ENCODE measurements at regions not wholly inside any gene's neighbourhood (a gene's known extent, or its start where the extent isn't known, plus 50 kb on each side); places are given as distances from the start of the nearest gene placed in this dataset.
"Not testable (repeated sequence)": the region's sequence is repeated elsewhere in the genome, so short reads cannot be mapped to it uniquely, and the experiment has no call there.

DNA sequence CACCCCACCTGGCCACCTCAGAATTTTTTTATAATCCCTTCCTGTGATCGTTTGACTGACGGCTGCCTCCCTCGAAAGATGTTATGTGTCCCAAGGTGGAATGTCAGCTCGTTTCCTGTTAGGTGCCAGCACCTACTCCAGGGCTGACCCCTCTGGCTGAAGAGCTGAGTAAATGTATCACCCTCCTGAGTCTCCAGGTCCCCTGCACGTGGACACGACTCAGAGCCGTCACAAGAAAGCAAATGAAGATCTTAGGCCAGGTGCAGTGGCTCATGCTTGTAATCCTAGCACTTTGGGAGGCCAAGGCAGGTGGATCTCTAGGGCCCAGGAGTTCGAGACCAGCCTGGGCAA lies 273.2 kb downstream of the C16orf95 start:
- DNase-seq (ENCODE audit: low read depth in 2 of 2, low spot score in 1 of 2): no peak

DNA sequence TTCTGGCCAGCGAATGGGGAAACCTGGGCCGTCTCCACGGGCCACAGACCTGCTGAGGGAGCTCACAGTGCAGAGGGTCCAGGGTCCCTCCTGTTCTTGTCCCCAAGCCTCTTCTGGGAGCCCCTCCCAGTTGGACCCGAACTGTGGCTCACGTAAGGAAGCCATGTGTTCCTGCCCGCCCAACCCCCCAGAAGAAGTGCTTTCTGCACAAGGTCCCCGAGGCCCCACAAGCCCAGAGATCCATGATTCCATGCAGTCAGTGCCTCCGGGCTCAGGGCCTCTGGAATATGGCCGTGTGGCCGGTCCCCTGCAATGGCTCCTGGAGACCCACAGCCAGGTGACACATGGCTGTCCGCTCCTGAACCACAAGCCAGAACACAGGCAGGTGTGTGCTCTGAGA lies 272.4 kb downstream of the C16orf95 start:
- no peak for DNase-seq (ENCODE audit: low read depth in 2 of 2, low spot score in 1 of 2)

DNA sequence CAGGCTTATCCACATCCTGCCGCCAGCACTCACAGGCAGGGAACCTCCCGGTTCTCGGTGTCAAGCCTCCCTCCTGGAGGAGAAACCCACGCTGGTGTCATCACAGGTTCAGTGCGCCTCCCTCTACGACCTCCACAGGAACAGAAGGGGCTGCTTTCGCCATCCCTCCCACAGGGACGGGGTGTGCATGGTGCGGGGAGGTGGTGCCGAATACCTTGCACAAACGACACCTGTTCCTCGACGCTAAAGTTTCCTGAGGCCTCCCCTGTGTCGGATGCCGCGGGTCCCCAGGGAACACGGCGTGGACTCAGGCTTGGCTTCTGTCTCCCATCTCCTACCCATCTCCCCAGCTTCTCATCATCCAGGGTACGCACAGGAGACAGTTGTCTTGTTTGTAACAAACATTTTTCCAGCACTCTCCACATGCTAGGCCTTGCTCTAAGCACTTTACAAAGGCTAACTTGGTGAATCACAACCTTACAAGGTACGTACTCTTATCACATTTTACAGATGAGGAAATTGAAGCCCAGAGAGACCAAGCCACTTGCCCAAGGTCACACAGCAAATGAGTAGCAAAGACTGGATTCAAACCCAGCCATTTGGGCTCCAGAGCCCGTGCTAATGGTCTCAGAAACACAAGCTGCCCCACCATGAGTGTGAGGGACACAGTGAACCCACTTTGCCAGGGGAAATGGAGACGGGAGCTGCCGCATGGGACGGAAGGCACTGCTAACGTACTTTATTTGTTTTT lies 271.6 kb downstream of the C16orf95 start:
- DNase-seq (ENCODE audit: low read depth in 2 of 2, low spot score in 1 of 2): no peak

DNA sequence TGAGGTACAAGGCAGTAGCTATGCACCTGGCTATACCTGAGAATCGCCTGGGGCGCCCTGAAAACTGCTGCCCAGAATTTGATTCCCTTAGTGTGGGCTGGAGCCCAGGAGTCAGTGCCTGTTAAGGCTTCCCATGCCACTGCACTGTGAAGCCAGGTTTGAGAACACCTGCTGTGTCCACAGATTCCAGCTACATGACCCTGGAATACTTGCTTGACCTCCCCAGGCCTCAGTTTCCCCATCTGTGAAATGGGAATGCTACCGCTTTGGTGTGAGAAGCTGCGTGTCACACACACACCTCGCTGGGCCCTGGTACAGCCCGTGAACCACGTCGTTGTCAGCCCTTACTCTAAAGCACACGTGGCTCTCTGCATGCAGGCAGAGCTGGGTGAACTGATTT lies 271.0 kb downstream of the C16orf95 start:
- DNase-seq (ENCODE audit: low read depth in 2 of 2, low spot score in 1 of 2): no peak

DNA sequence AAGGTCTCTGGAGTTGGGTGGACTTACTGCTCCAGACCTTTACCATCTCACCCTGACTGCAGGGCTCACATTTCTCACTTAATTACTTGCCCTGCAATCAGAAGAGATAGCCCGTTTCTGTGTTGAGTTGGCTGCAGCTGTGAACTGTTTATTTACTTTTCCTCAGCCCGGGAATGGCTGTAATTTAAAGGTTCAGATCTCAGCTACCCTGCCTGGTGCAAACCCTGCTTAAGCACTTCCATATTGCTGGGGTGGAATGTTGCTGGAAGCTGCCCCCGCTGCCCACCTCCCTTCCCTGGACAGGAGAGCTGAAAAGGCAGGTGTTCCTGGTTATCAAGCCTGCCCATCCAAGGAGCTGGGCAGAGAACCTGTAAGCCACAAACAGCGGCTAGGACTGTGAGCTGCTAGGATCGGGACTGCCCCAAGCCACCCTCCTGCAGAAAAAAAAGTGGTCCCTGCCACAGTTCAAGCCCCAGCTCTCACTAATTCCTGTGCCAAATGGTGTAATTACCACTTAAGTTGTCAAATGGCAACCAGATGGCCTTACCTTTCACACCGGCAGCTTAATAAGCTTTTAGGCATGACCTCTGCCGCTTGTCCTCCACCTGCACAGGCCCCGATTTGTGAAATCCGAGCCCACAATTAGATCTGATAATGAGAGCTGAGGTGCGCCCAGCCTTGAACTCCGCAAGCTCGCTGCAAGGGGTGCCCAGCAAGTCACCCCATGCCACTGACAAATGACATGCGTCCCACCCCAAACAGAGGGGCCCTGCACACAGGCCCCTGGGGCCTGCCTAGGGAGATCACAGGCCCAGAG lies 269.8 kb downstream of the C16orf95 start:
- DNase-seq (ENCODE audit: low read depth in 2 of 2, low spot score in 1 of 2): no peak

DNA sequence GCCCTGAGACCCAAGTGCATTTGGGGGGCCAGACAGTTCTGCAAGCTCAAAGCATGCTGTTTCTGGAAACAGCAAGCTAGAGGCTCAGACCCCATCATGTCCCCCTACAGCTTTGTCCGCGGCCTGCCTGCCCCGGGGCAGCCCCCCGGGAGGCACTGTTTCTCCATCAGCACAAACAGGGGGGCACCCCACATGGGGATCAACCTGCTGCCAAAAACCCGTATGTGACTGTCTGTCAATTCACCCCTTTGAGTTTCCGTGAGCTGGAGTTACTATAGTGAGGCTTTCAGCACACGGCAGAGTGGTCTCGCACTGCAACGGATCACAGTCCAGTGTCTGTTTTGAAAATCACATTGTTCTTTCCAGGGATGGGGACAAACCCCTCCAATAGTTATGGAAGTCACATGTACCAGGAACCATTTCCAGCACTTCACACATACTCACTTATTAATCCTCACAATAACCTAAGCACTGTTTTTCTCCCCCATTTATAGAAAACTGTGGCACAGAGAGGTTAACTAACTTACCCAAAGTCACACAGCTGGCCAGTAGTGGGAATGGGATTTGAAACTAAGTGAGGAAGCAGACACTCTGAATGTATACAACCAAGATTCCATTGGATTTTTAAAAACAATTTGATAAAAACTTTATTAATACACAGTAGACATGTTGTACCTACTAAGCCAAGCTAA lies 269.0 kb downstream of the C16orf95 start:
- DNase-seq (ENCODE audit: low read depth in 2 of 2, low spot score in 1 of 2): no peak

DNA sequence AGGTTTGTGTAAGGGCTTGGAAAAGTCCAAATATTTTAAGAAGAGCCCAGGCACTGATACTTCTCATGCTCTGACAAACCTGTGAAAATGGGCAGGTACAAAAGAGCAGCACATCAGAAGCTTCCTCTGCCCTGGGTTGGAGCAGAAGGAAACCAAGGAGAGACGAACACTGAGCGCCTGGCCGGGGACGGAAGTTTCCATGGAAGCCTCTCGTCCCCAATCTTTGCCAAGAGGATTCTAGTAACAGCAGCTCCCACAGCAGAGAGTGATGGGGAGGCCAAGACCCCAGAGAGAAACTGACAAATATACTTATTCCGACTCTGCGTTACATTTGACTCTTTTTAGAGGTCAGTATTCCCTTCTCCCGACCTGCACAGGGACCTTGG lies 268.5 kb downstream of the C16orf95 start:
- no peak for DNase-seq (ENCODE audit: low read depth in 2 of 2, low spot score in 1 of 2)

DNA sequence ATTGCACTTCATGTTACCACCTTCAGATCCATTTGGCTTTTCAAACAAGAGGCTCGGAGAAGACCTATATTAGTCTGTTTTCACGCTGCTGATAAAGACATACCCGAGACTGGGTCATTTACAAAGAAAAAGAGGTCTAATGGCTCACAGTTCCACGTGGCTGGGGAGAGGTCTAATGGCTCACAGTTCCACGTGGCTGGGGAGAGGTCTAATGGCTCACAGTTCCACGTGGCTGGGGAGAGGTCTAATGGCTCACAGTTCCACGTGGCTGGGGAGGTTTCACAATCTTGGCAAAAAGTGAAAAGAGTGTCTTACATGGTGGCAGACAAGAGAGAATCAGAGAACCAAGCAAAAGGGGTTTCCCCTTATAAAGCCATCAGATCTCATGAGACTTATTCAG lies 268.0 kb downstream of the C16orf95 start:
- not testable (repeated sequence) for DNase-seq (ENCODE audit: low read depth in 2 of 2, low spot score in 1 of 2)

DNA sequence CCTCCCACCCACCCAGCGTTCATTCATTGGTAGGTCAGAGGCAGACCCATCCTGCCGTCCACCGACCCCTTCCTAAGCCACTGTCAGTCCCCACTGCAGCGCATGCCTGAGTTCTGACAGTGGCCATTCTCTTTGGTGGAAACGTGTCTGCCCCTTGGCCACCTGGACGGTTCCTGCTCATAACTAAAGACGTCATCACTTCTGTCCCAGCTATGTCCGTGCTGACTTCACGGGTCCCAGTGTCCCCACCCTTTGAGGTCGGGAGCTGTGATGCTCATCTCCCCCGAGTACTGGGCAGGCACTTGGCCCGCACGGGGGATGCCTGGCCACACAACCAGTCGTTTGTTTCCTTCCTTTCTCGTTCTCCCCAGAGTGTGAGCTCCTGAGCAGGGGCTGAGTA lies 267.1 kb downstream of the C16orf95 start:
- no peak for DNase-seq (ENCODE audit: low read depth in 2 of 2, low spot score in 1 of 2)

DNA sequence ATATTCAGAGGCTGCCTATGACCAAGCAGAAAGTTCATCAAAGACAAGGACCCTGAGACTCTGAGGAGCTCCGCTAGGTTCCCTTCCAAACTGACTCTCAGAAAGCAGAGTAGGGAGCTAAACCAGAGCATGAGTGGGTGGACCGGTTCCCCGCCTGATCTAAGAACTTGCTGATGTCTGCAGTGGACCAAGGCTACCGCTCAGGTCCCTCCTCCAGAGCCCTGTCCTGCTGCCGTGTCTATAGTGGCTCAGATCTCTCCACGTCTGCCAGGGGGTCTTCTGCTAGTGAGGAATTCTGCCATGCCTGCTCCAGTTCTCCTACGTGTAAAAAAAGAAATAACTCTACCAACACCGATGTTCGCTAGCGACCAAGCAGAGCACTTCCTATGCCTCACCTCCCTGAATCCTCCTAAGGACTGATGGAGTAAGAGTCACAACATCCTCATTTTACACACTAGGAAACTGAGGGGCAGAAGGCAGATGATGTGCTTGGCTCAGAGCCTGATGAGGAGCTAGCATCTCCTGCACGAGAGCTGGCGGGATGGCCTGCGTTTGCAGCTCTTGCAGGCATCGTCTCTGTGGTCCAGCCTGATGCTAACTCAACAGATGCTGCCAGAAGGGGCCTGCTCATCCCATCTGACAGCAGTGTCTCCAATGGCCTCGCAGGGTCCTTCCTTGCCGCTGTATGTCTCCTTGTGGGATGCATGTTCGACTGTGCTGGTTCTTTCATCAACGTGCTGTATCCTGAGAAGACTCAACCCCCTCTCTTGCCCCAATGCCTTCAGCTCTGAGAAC lies 265.5 kb downstream of the C16orf95 start:
- no peak for DNase-seq (ENCODE audit: low read depth in 2 of 2, low spot score in 1 of 2)

DNA sequence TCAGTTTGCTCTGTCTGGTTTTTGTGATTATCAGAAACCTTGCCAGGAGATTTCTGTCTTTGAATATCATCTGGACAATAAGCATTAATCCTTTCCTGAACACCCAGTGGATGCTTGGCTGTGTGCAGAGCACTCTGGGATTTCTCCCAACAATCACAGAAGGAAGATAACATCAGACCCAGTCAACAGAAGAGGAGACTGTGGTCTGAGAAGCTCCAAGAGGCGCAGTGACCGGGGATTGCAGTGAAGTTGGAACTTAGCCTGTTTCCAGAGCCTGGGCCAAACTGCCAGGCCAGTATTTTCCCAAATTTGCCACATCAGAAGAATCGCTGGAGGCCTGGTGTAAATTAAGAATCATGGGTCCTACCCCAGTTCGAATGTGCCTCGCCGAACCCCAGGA lies 264.7 kb downstream of the C16orf95 start:
- no peak for DNase-seq (ENCODE audit: low read depth in 2 of 2, low spot score in 1 of 2)

DNA sequence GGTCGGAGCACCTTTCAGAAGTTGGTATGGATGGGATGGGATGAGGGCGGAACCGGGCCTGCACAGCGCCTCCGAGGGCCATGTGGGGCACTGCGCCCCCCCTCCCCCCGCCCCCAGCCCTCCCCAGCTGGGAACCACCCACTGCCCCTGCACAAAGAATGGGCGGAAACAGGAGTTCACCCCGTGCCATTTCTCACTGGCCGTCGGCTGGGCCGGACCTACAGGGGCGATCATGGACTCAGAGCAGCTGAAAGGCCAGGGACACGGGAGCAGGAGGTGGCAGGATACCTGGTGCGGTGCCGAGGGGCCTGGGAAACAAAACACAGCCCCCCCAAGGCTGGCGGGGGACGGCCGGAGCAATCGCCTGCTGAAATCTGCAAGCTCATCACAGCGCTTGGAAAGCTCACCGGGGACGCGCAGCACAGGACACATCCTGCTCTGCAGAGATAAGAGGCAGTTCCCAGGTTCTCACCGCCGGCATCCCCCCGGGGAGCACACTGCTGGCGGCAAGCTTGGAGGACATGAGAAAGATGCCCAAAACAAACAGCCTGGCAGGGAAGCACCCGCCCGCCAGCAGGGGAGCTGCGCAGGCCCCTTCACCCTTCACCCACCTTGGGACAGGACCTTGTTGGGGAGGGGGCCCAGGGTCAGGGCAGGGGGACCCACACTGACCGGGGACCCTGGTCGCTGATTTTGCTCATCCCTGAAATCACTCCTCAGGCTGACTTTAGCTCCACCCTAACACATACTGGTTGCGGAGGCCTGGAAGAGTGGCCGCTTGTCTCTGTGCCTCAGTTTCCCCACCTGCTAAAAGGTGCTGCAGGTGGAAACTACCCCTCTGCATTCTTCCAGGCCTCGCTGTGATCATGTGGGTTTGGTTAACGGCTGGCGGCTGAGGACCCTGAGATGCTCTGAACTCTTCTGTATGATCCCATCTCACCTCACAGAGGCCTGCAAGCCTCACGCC lies 263.9 kb downstream of the C16orf95 start:
- no peak for DNase-seq (ENCODE audit: low read depth in 2 of 2, low spot score in 1 of 2)

DNA sequence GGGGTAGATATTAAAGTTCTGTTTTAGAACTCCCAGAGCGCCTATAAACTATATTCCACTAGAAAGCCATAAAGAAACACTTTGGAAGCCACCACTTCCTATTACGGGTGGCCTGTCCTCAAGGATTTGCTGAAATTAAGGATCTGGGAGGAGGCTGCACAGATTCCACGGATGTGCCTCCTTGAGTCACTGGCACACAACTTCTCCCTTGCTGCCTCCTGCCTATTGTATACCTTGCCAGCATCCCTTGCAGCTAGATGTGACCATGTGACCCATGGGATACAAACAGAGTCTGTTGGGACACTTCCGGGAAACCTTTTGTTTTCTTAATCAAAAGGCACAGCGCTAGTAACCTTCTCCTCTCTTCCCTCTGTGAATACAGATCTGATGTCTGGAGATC lies 263.0 kb downstream of the C16orf95 start:
- DNase-seq (ENCODE audit: low read depth in 2 of 2, low spot score in 1 of 2): no peak

DNA sequence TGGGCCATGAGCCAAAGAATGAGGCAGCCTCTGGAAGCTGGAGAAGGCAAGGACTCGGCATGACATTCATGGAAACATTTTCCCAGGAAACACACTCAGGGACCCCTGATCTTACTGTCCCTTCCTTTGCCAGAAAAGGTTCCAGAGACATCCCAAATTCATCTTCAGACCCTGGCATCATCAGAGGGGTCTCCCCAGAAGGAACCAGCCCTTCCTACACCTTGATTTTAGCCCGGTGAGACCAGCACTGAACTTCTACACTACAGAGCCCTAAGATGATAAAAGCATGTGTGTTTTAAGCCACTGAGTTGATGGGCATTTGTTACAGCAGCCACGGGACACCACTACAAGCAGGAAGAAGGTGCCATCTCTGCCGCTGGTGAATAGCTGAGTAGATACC lies 262.3 kb downstream of the C16orf95 start:
- DNase-seq (ENCODE audit: low read depth in 2 of 2, low spot score in 1 of 2): no peak

DNA sequence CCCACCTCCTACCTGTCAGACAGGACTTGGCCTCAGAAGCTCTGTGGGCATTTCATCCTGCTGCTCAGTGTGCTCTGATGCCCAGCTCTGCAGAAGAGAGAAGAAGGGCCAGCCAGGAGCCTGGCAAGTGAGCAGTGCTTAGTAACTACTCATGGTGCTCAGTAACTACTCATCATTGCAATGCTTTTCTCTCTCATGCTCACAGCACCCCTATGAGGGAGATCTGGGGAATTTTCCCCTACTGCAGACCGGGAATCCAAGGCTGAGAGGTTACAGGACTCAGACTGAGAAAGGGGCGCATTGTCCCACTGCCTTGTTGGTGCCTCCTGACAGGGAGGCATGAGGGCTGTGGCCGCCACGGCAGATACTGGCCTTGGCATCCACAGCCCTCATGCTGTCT lies 261.1 kb downstream of the C16orf95 start:
- no peak for DNase-seq (ENCODE audit: low read depth in 2 of 2, low spot score in 1 of 2)

DNA sequence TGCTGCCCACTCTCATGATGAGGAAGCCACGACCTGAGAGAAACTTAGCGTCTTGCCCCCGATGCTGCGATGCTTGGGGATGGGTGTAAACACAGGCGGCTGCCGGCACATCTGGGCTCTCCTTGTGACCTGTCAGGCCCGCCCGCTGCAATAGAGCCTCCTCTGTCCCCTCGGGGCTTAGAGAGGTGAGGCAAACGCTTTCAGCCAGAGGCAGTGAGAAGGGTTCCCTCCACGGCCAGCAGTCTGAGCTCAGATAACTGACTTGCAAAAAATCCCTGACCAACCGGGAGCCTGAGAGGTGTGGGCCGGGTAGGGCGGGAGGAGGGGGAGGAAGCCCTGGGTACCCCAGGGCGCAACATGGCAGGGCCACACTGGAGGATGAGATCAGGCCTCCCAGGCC lies 260.6 kb downstream of the C16orf95 start:
- no peak for DNase-seq (ENCODE audit: low read depth in 2 of 2, low spot score in 1 of 2)

DNA sequence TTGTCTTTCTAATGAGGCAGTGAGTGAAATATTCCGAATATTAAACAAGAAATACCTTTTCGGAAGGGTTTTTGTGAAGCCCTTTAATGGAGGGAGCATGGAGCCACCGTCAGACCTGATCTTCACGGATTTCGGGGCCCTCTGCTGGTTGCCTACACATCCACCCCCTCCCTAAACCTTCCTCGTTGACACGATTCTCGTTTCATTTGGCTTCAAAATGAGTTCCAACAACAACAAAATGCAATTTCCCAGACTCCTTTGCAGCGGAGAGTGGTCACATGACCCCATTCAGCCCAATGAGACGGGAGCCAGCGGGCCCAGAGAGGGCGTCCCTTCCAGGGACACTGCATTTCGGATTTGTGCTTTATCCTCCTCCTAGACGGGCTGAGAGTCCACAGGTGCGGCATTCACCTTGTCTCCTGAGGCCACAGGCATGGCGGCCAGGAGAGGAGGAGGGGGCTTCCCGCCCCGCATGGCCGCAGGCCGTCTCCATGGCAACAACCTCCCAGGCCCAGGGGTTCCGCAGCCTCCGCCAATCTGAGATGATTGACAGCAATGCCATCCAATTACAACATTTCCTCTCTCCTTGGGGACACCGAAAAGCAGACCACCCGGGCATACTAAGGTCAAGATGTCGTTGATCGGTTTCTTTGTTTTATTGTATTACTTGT lies 259.8 kb downstream of the C16orf95 start:
- no peak for DNase-seq (ENCODE audit: low read depth in 2 of 2, low spot score in 1 of 2)

DNA sequence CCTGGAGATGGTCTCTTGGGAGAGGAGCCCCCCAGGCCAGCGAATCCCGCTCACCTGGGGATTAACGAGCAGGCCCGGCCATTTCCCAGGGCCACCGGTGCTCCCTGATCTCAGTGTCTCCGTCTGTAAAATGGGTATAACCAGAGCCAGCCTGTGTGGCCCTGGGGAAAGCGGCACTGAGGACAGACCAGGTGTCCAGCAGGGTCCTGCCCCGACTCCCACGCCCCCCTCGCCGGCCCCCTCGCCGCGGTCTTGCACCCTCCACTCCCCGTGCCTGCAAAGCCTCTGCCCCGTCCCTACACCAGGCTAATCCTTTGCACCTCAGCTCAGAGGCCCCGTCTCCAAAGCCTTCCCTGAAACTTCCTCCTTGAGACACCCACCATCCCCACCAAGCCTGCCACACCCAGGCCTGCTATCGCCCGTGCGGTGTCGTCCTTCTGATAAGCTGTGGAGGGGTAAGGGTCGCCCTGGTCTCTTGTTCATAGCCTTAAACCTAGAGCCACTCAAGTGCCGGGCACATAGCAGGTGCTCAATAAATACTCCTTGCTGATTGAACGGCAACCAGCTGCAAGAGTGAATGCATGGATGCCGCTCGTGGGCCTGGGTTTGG lies 259.1 kb downstream of the C16orf95 start:
- no peak for DNase-seq (ENCODE audit: low read depth in 2 of 2, low spot score in 1 of 2)

DNA sequence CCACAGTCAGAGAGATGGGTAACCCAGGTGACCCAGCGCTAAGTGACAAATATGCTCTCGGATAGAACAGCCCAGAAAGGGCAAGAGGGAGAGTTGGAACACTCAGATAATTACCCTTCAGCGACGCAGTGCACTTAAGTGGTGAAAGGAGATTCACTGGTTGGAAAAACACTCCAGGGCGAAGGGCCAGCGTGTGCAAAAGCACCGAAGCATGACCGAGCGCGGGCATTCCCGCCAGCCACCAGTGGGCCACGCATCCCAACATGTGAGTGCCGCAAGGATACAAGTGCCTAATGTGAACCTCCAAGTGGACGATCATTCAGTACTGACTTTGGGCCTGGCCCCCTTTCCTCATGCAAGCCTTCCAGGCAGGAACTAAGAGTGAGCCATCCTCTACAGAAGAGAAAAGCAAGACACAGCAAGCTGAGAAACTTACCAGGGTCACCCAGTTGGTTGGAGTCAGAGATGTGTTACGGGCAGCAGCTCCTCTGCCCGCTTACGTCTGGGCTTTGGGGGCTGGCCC lies 258.4 kb downstream of the C16orf95 start:
- DNase-seq (ENCODE audit: low read depth in 2 of 2, low spot score in 1 of 2): no peak

Data from stimulated activated CD8-positive, alpha-beta memory T cell treated with anti-CD3 and anti-CD28 coated beads, Interleukin-4, amount 100 ng/mL, for 4 hours (primary cell).